ENCODE measurements at regions not wholly inside any gene's neighbourhood (a gene's known extent, or its start where the extent isn't known, plus 50 kb on each side); places are given as distances from the start of the nearest gene placed in this dataset.
"Not testable (repeated sequence)": the region's sequence is repeated elsewhere in the genome, so short reads cannot be mapped to it uniquely, and the experiment has no call there.

- DNase-seq, result no peak
- no peak overlapping the region for H3K27ac ChIP-seq
- intact Hi-C loops (cut with DNase I; ENCODE audit: low total_unique reads) (no loop called here), in situ Hi-C loops (cut with MboI; ENCODE audit: low pct_ligation_motif_present in 1 of 4, low pct_unique_long_range_greater_than_20kb in 1 of 4, low sequenced_read_pairs in 3 of 4) (no loop called here)
- no peaks in the 10 kb centered on the region for H3K36me3 ChIP-seq
- 78% methylated on average over 2 of the region's 2 CpGs; no CpG with 5 or more reads in 1 of the 2 donors for WGBS, 2 donors (ENCODE audit: low coverage in 1 of 2)
- no peak overlapping the region for H3K4me3 ChIP-seq
- H3K4me1 ChIP-seq, result no peaks in the 10 kb centered on the region
- H3K27me3 ChIP-seq, result no peaks in the 10 kb centered on the region
- no peaks in the 10 kb centered on the region for H3K9me3 ChIP-seq
- TF ChIP-seq POLR2AphosphoS5 (IDR thresholded peaks at IDR 0.05) (no peak), EP300 (IDR thresholded peaks at IDR 0.05; ENCODE audit: low read depth) (no peak), CTCF (IDR thresholded peaks at IDR 0.05) (no peak), POLR2A (IDR thresholded peaks at IDR 0.05) (no peak)
Measured at GRCh38 chr4:77284036-77284435, 127.0 kb downstream of the CCNG2 start.

- Histone ChIP-seq H3K36me3 (no peaks in the 10 kb centered on the region), H3K9me3 (no peaks in the 10 kb centered on the region), H3K4me1 (no peaks in the 10 kb centered on the region), H3K4me3 (no peak overlapping the region), H3K27me3 (no peaks in the 10 kb centered on the region), H3K27ac (no peak overlapping the region)
- WGBS, 2 donors (ENCODE audit: low coverage in 1 of 2), result 95% methylated on average over 1 of the region's 1 CpG; no CpG with 5 or more reads in 1 of the 2 donors
- intact Hi-C loops (cut with DNase I; ENCODE audit: low total_unique reads) (no loop called here), in situ Hi-C loops (cut with MboI; ENCODE audit: low pct_ligation_motif_present in 1 of 4, low pct_unique_long_range_greater_than_20kb in 1 of 4, low sequenced_read_pairs in 3 of 4) (no loop called here)
- DNase-seq, result no peak
- no peak for TF ChIP-seq POLR2AphosphoS5 (IDR thresholded peaks at IDR 0.05)
Measured at GRCh38 chr4:77286906-77287305, 129.9 kb downstream of the CCNG2 start.

- Histone ChIP-seq H3K9me3 (no peaks in the 10 kb centered on the region), H3K4me1 (no peaks in the 10 kb centered on the region), H3K27me3 (no peaks in the 10 kb centered on the region), H3K4me3 (no peak overlapping the region), H3K36me3 (no peaks in the 10 kb centered on the region), H3K27ac (no peak overlapping the region)
- intact Hi-C loops (cut with DNase I; ENCODE audit: low total_unique reads) (no loop called here), in situ Hi-C loops (cut with MboI; ENCODE audit: low pct_ligation_motif_present in 1 of 4, low pct_unique_long_range_greater_than_20kb in 1 of 4, low sequenced_read_pairs in 3 of 4) (no loop called here)
- no peak for TF ChIP-seq CTCF (IDR thresholded peaks at IDR 0.05)
- TF ChIP-seq EP300 (IDR thresholded peaks at IDR 0.05; ENCODE audit: low read depth), result no peak
- no peak for TF ChIP-seq POLR2A (IDR thresholded peaks at IDR 0.05)
- no peak for TF ChIP-seq POLR2AphosphoS5 (IDR thresholded peaks at IDR 0.05)
- DNase-seq, result no peak
Measured at GRCh38 chr4:77293426-77293825, 136.4 kb downstream of the CCNG2 start.

GRCh38 chr4:77300996-77301395, 144.0 kb downstream of the CCNG2 start:
- H3K27me3 ChIP-seq; H3K36me3 ChIP-seq; in situ Hi-C loops (cut with MboI; ENCODE audit: low pct_ligation_motif_present in 1 of 4, low pct_unique_long_range_greater_than_20kb in 1 of 4, low sequenced_read_pairs in 3 of 4); H3K27ac ChIP-seq; H3K9me3 ChIP-seq; intact Hi-C loops (cut with DNase I; ENCODE audit: low total_unique reads); DNase-seq; H3K4me3 ChIP-seq; H3K4me1 ChIP-seq: not testable (repeated sequence)
- WGBS, 2 donors (ENCODE audit: low coverage in 1 of 2), result 20 to 54% methylated on average over 1 to 3 of the region's 3 CpGs

GRCh38 chr4:77305766-77306165, 148.8 kb downstream of the CCNG2 start:
- H3K36me3 ChIP-seq, result no peaks in the 10 kb centered on the region
- WGBS, 2 donors (ENCODE audit: low coverage in 1 of 2), result 38% methylated on average over 2 of the region's 2 CpGs; no CpG with 5 or more reads in 1 of the 2 donors
- H3K9me3 ChIP-seq, result no peaks in the 10 kb centered on the region
- DNase-seq, result no peak
- TF ChIP-seq EP300 (IDR thresholded peaks at IDR 0.05; ENCODE audit: low read depth) (no peak), POLR2AphosphoS5 (IDR thresholded peaks at IDR 0.05) (no peak), POLR2A (IDR thresholded peaks at IDR 0.05) (no peak), CTCF (IDR thresholded peaks at IDR 0.05) (no peak)
- H3K27me3 ChIP-seq, result no peaks in the 10 kb centered on the region
- no peaks in the 10 kb centered on the region for H3K4me1 ChIP-seq
- in situ Hi-C loops (cut with MboI; ENCODE audit: low pct_ligation_motif_present in 1 of 4, low pct_unique_long_range_greater_than_20kb in 1 of 4, low sequenced_read_pairs in 3 of 4) (no loop called here), intact Hi-C loops (cut with DNase I; ENCODE audit: low total_unique reads) (no loop called here)
- H3K4me3 ChIP-seq, result no peak overlapping the region
- H3K27ac ChIP-seq, result no peak overlapping the region
